H1 (cell line): ENCODE measurements at regions not wholly inside any gene's neighbourhood (a gene's known extent, or its start where the extent isn't known, plus 50 kb on each side); places are given as distances from the start of the nearest gene placed in this dataset.

Experiments
- CTCF ChIA-PET: fragments of 300-600 bp; sonication (Branson Sonifier 250); formaldehyde crosslinking; loops from one replicate; lab custom pipeline; 2021; ENCODE audit not compliant: partially characterized antibody; lab: Charles Lee
- POLR2A ChIA-PET: fragments of 300-600 bp; sonication (Branson Sonifier 250); formaldehyde crosslinking; loops from one replicate; lab custom pipeline; 2021; ENCODE audit warnings: inconsistent platforms; ENCODE audit not compliant: partially characterized antibody; lab: Charles Lee
- DNase-seq, 2 experiments: peaks; one replicate each; pipeline versions ENCODE4 v3.0.0 to v3.0.0-alpha.2; 2010 to 2022; ENCODE audit warnings: low spot score in 2 of 2, low read depth in 1 of 2, mixed read lengths in 1 of 2
- FAIRE-seq: peaks from 2 replicates; lab custom pipeline; 2011; peaks lifted over from hg19 to GRCh38; lab: Jason Lieb, UNC
- H2AFZ ChIP-seq: 2 replicates; pipeline ENCODE4 v1.8.1; 2012; ENCODE audit warnings: low read length, inconsistent platforms
- H2AK5ac ChIP-seq: 2 replicates; pipeline ENCODE4 v1.6.1; 2013; ENCODE audit warnings: low read depth, low read length
- H2BK120ac ChIP-seq: replicated peaks from 2 replicates; pipeline ENCODE3; 2013; ENCODE audit warnings: low read depth, low read length, inconsistent platforms
- H2BK12ac ChIP-seq: 2 replicates; pipeline ENCODE4 v1.6.1; 2013; ENCODE audit warnings: low read depth, low read length
- H2BK15ac ChIP-seq: 2 replicates; pipeline ENCODE4 v1.6.1; 2013; ENCODE audit warnings: low read length
- H2BK20ac ChIP-seq: 2 replicates; pipeline ENCODE4 v1.6.1; 2013; ENCODE audit warnings: low read length
- H2BK5ac ChIP-seq: 2 replicates; pipeline ENCODE4 v1.6.1; 2013; ENCODE audit warnings: low read depth, low read length
- H3K14ac ChIP-seq: 2 replicates; pipeline ENCODE4 v1.6.1; 2013; ENCODE audit warnings: inconsistent platforms; ENCODE audit not compliant: insufficient read length
- H3K18ac ChIP-seq: 2 replicates; pipeline ENCODE4 v1.6.1; 2013; ENCODE audit warnings: low read length; ENCODE audit errors: extremely low read depth
- H3K23ac ChIP-seq: 2 replicates; pipeline ENCODE4 v1.6.1; 2013; ENCODE audit warnings: inconsistent platforms; ENCODE audit not compliant: insufficient read length
- H3K23me2 ChIP-seq: 2 replicates; pipeline ENCODE4 v1.6.1; 2013; ENCODE audit warnings: low read depth, low read length
- H3K27ac ChIP-seq: 2 replicates; pipeline ENCODE4 v1.6.1; 2011; ENCODE audit warnings: low read depth, low read length, inconsistent platforms
- H3K27me3 ChIP-seq, 4 experiments: replicated peaks in 1 of 4; 1 replicate in 1 of 4; 2 replicates in 3 of 4; pipeline versions ENCODE4 v1.6.1 to v1.8.1; 2011 to 2013; ENCODE audit warnings: low read length in 3 of 4, mild to moderate bottlenecking in 3 of 4, inconsistent platforms in 2 of 4, mixed read lengths in 2 of 4, moderate library complexity in 1 of 4; ENCODE audit not compliant: control insufficient read depth in 3 of 4, insufficient read depth in 3 of 4; ENCODE audit errors: extremely low read depth in 1 of 4
- H3K36me3 ChIP-seq, 4 experiments: 2 replicates each; pipeline versions ENCODE4 v1.6.1 to v1.8.1; 2011 to 2013; ENCODE audit warnings: mild to moderate bottlenecking in 4 of 4, low read length in 3 of 4, moderate library complexity in 2 of 4, control low read depth in 1 of 4, inconsistent platforms in 1 of 4; ENCODE audit not compliant: insufficient read depth in 4 of 4, control insufficient read depth in 2 of 4
- H3K4ac ChIP-seq: replicated peaks from 2 replicates; pipeline ENCODE3; 2013; ENCODE audit warnings: low read length, low read depth, mixed read lengths, inconsistent platforms; ENCODE audit not compliant: insufficient read length
- H3K4me1 ChIP-seq, 4 experiments: replicated peaks in 1 of 4; 1 replicate in 1 of 4; 2 replicates in 3 of 4; pipeline versions ENCODE4 v1.6.1 to v1.8.1; 2011 to 2013; ENCODE audit warnings: low read length in 3 of 4, inconsistent platforms in 2 of 4, mixed read lengths in 1 of 4; ENCODE audit not compliant: insufficient read depth in 4 of 4, control insufficient read depth in 3 of 4
- H3K4me2 ChIP-seq, 2 experiments: 2 replicates each; pipeline versions ENCODE4 v1.6.1 to v1.8.1; 2011 to 2013; ENCODE audit warnings: low read depth in 2 of 2, low read length in 2 of 2, control low read depth in 1 of 2, inconsistent platforms in 1 of 2, mild to moderate bottlenecking in 1 of 2; ENCODE audit not compliant: insufficient read depth in 1 of 2
- H3K4me3 ChIP-seq, 4 experiments: fragments of 200-600, 300-600 bp in 1 of 4; sonication (generic), shearing (Covaris generic), sonication (Bioruptor Twin) in 1 of 4; 2 replicates each; pipeline versions ENCODE4 v1.5.1 to v1.8.1; 2011 to 2016; ENCODE audit warnings: low read length in 4 of 4, low read depth in 3 of 4, control low read depth in 2 of 4, inconsistent platforms in 2 of 4, mild to moderate bottlenecking in 2 of 4, mixed read lengths in 1 of 4, moderate library complexity in 1 of 4; ENCODE audit not compliant: insufficient read depth in 2 of 4; ENCODE audit errors: extremely low read depth in 1 of 4
- H3K56ac ChIP-seq: replicated peaks from 2 replicates; pipeline ENCODE3; 2013; ENCODE audit warnings: low read depth, mild to moderate bottlenecking, mixed read lengths, low read length, inconsistent platforms; ENCODE audit not compliant: insufficient read length
- H3K79me1 ChIP-seq: 2 replicates; pipeline ENCODE4 v1.6.1; 2013; ENCODE audit warnings: low read depth, low read length, control low read depth
- H3K79me2 ChIP-seq, 2 experiments: 2 replicates each; pipeline versions ENCODE4 v1.6.1 to v1.8.1; 2012 to 2013; ENCODE audit warnings: low read length in 2 of 2, mild to moderate bottlenecking in 2 of 2, inconsistent platforms in 1 of 2; ENCODE audit not compliant: insufficient read depth in 2 of 2, control insufficient read depth in 1 of 2
- H3K9ac ChIP-seq, 4 experiments: replicated peaks in 1 of 4; 1 replicate in 1 of 4; 2 replicates in 3 of 4; pipeline versions ENCODE4 v1.6.1 to v1.8.1; 2011 to 2013; ENCODE audit warnings: low read depth in 3 of 4, low read length in 3 of 4, control low read depth in 2 of 4, mild to moderate bottlenecking in 2 of 4, moderate library complexity in 2 of 4, inconsistent platforms in 1 of 4; ENCODE audit errors: extremely low read depth in 1 of 4
- H3K9me3 ChIP-seq, 2 experiments: 2 replicates each; pipeline versions ENCODE4 v1.6.1 to v1.8.1; 2012 to 2013; ENCODE audit warnings: mild to moderate bottlenecking in 2 of 2, moderate library complexity in 2 of 2, control low read depth in 1 of 2, inconsistent platforms in 1 of 2, low read depth in 1 of 2, low read length in 1 of 2, mixed read lengths in 1 of 2; ENCODE audit not compliant: insufficient read depth in 2 of 2
- H4K20me1 ChIP-seq, 2 experiments: replicated peaks in 1 of 2; 2 replicates each; pipeline versions ENCODE3 to v1.8.1; 2011 to 2013; ENCODE audit warnings: inconsistent platforms in 2 of 2, low read length in 2 of 2, mild to moderate bottlenecking in 1 of 2; ENCODE audit not compliant: insufficient read depth in 2 of 2, control insufficient read depth in 1 of 2
- H4K5ac ChIP-seq: 2 replicates; pipeline ENCODE4 v1.6.1; 2013; ENCODE audit warnings: low read length, low read depth, mixed read lengths, inconsistent platforms; ENCODE audit not compliant: insufficient read length
- H4K8ac ChIP-seq: 2 replicates; pipeline ENCODE4 v1.8.0; 2013; ENCODE audit warnings: mild to moderate bottlenecking, moderate library complexity, low read length, inconsistent platforms; ENCODE audit not compliant: insufficient read depth; ENCODE audit errors: extremely low read depth
- H4K91ac ChIP-seq: replicated peaks from 2 replicates; pipeline ENCODE3; 2013; ENCODE audit warnings: low read length, mixed read lengths, inconsistent platforms; ENCODE audit not compliant: insufficient read length
- ASH2L ChIP-seq: fragments of 200-600, 300-600 bp; sonication (generic); IDR thresholded peaks from one replicate; pipeline ENCODE4 v1.7.1; 2017; ENCODE audit warnings: low read length
- CTBP2 ChIP-seq: IDR thresholded peaks from 2 replicates; pipeline ENCODE4 v1.7.0; 2011; ENCODE audit warnings: borderline replicate concordance, mild to moderate bottlenecking, moderate library complexity, mixed read lengths, low read length; ENCODE audit not compliant: insufficient read depth, insufficient read length
- CTCF ChIP-seq, 3 experiments: IDR thresholded peaks; 1 replicate in 2 of 3; 2 replicates in 1 of 3; pipeline versions ENCODE4 v1.5.1 to v1.6.1; 2011; ENCODE audit warnings: low read length in 3 of 3, mild to moderate bottlenecking in 3 of 3, inconsistent platforms in 2 of 3, low read depth in 1 of 3, moderate library complexity in 1 of 3; ENCODE audit not compliant: insufficient read depth in 1 of 3; ENCODE audit errors: control extremely low read depth in 1 of 3
- HDAC2 ChIP-seq, 2 experiments: fragments of 300-600 bp in 1 of 2; sonication (generic) in 1 of 2; IDR thresholded peaks; 2 replicates each; pipeline ENCODE4 v1.6.1; 2011 to 2012; ENCODE audit warnings: low read depth in 2 of 2, low read length in 2 of 2, mild to moderate bottlenecking in 2 of 2, moderate library complexity in 2 of 2, borderline replicate concordance in 1 of 2, inconsistent platforms in 1 of 2
- JUN ChIP-seq: IDR thresholded peaks from 2 replicates; pipeline ENCODE4 v1.6.1; 2011; ENCODE audit warnings: low read depth, mild to moderate bottlenecking, improper control_type of control experiment, low read length
- NRF1 ChIP-seq: IDR thresholded peaks from 2 replicates; pipeline ENCODE4 v1.6.1; 2011; ENCODE audit warnings: mild to moderate bottlenecking, low read depth, low read length, improper control_type of control experiment
- RAD21 ChIP-seq, 2 experiments: IDR thresholded peaks in 1 of 2; conservative IDR thresholded peaks in 1 of 2; 2 replicates each; pipeline ENCODE4 v1.6.1; 2011; ENCODE audit warnings: low read depth in 2 of 2, low read length in 2 of 2, improper control_type of control experiment in 1 of 2, inconsistent platforms in 1 of 2, mild to moderate bottlenecking in 1 of 2, moderate library complexity in 1 of 2
- SAP30 ChIP-seq: fragments of 300-600 bp; sonication (generic); IDR thresholded peaks from 2 replicates; pipeline ENCODE4 v1.7.1; 2012; ENCODE audit warnings: low read length, moderate library complexity, mild to moderate bottlenecking, inconsistent platforms; ENCODE audit not compliant: insufficient read depth, insufficient replicate concordance
- SP2 ChIP-seq: IDR thresholded peaks from 2 replicates; pipeline ENCODE4 v1.6.1; 2012; ENCODE audit warnings: mild to moderate bottlenecking, low read length, inconsistent platforms
- SRF ChIP-seq: IDR thresholded peaks from 2 replicates; pipeline ENCODE4 v1.6.1; 2011; ENCODE audit warnings: mild to moderate bottlenecking, low read depth, low read length, moderate library complexity
- YY1 ChIP-seq: IDR thresholded peaks from 2 replicates; pipeline ENCODE4 v1.6.1; 2011; ENCODE audit warnings: low read depth, mild to moderate bottlenecking, low read length
- WGBS, 2 experiments: shearing (Covaris generic) in 1 of 2; methylation state at CpG; one replicate each; pipeline versions ENCODE4 v1.1.6 to v1.1.7; 2013 to 2015; ENCODE audit warnings: low lambda C conversion rate in 2 of 2, mixed read lengths in 2 of 2, inconsistent platforms in 1 of 2, low coverage in 1 of 2, missing lambda C conversion rate in 1 of 2; ENCODE audit not compliant: insufficient replicate concordance in 2 of 2, insufficient coverage in 1 of 2, insufficient read length in 1 of 2; ENCODE audit errors: extremely low coverage in 1 of 2, missing lambda C conversion rate in 1 of 2; 5-methylcytosine and 5-hydroxymethylcytosine counted together

- no peak overlapping the region for H2AK5ac ChIP-seq
- CTCF ChIA-PET = no interaction called here
- FAIRE-seq = no peak
- no peak for TF ChIP-seq JUN
- TF ChIP-seq CTCF (IDR thresholded peaks at IDR 0.05; ENCODE audit: control extremely low read depth in 1 of 3, insufficient read depth in 1 of 3, low read depth in 1 of 3, low read length in 3 of 3) = no peak
- TF ChIP-seq NRF1 = no peak
- TF ChIP-seq SRF = no peak
- no peak for TF ChIP-seq ASH2L
- TF ChIP-seq SP2 = no peak
- TF ChIP-seq CTBP2 = no peak
- TF ChIP-seq YY1 = no peak
- TF ChIP-seq HDAC2 (IDR thresholded peaks at IDR 0.05; ENCODE audit: borderline replicate concordance in 1 of 2, low read depth in 2 of 2, low read length in 2 of 2) = no peak
- TF ChIP-seq SAP30 = no peak
- no peak for TF ChIP-seq RAD21 (IDR thresholded peaks at IDR 0.05 in 1 of 2, conservative IDR thresholded peaks at IDR 0.05 in 1 of 2; ENCODE audit: low read depth in 2 of 2, low read length in 2 of 2)
These were observed 298.4 kb downstream of the SLITRK6 start for GRCh38 chr13:85500696-85501256.

More at GRCh38 chr13:85500696-85501256, 298.4 kb downstream of the SLITRK6 start:
- Histone ChIP-seq H3K56ac (no peak overlapping the region), H3K79me2 (no peaks in the 10 kb centered on the region), H3K4me1 (peaks cover 0 to 3% (median 3%) of the 10 kb centered on the region in 4 experiments; a peak in 2 of 7 replicates), H2BK20ac (no peak overlapping the region), H3K27me3 (no peaks in the 10 kb centered on the region), H3K4ac (no peak overlapping the region), H3K4me2 (no peak overlapping the region), H3K9ac (no peak overlapping the region), H3K23me2 (no peaks in the 10 kb centered on the region), H3K36me3 (no peaks in the 10 kb centered on the region), H4K8ac (no peak overlapping the region), H4K91ac (no peak overlapping the region), H3K9me3 (no peaks in the 10 kb centered on the region), H3K18ac (no peak overlapping the region), H3K23ac (no peak overlapping the region), H2BK12ac (no peak overlapping the region), H2BK120ac (no peak overlapping the region), H3K4me3 (no peak overlapping the region), H3K14ac (no peak overlapping the region), H3K27ac (no peak overlapping the region), H4K5ac (no peak overlapping the region), H3K79me1 (no peaks in the 10 kb centered on the region), H2AFZ (no peak overlapping the region), H2BK15ac (no peak overlapping the region), H2BK5ac (no peak overlapping the region), H4K20me1 (no peaks in the 10 kb centered on the region)
- POLR2A ChIA-PET = no interaction called here
- 73% methylated on average over 3 of the region's 3 CpGs; no CpG with 5 or more reads in 1 of the 2 experiments for WGBS, 2 experiments
- no peak for DNase-seq
